HG02759 (cell line): ENCODE measurements at regions not wholly inside any gene's neighbourhood (a gene's known extent, or its start where the extent isn't known, plus 50 kb on each side); places are given as distances from the start of the nearest gene placed in this dataset.
A peak's percentile ranks its signal among the peaks of the same experiment; 100 is the strongest.
"Not testable (repeated sequence)": the region's sequence is repeated elsewhere in the genome, so short reads cannot be mapped to it uniquely, and the experiment has no call there.

Experiments
- ATAC-seq: cut with Tn5 transposase; IDR thresholded peaks from one replicate; pipeline ENCODE4 v1.9.1; 2021; ENCODE audit warnings: mild to moderate bottlenecking, moderate library complexity; ENCODE audit not compliant: unreplicated experiment

DNA sequence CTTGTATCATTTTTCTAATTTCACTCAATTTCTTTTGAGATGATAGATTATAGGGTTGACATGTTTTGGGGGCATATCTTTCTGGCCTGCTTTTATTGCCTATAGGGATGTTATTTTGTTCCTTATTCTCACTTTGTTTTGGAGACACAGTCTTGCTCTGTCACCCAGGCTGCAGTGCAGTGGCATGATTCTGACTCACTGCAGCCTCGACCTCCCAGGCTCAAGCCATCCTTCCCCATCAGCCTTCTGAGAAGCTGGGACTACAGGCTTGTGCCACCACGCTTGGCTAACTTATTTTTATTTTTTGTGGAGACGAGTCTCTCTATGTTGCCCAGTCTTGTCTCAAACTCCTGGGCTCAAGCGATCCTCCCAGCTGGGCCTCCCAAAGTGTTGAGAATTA is 72.8 kb upstream of the FAN1 start:
- ATAC-seq = no peak

GRCh38 chr15:30833379-30833778 is 70.3 kb upstream of the FAN1 start:
- not testable (repeated sequence) for ATAC-seq

DNA sequence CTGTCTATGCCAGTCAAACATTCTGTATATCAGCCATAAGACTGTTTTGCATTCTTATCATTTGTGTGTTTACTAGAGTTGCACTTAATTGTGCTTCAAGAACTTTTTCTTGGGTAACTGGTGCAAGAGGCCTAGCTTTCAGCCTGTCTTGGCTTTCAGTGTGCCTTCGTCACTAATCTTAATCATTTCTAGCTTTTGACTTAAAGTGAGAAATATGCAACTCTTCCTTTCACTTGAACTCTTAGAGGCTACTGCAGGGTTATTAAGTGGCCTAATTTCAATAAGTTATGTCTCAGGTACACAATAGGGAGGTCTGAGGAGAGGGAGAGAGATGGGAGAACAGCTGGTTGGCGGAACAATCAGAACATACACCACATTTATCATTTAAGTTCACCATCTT is 62.1 kb upstream of the FAN1 start:
- not testable (repeated sequence) for ATAC-seq

DNA sequence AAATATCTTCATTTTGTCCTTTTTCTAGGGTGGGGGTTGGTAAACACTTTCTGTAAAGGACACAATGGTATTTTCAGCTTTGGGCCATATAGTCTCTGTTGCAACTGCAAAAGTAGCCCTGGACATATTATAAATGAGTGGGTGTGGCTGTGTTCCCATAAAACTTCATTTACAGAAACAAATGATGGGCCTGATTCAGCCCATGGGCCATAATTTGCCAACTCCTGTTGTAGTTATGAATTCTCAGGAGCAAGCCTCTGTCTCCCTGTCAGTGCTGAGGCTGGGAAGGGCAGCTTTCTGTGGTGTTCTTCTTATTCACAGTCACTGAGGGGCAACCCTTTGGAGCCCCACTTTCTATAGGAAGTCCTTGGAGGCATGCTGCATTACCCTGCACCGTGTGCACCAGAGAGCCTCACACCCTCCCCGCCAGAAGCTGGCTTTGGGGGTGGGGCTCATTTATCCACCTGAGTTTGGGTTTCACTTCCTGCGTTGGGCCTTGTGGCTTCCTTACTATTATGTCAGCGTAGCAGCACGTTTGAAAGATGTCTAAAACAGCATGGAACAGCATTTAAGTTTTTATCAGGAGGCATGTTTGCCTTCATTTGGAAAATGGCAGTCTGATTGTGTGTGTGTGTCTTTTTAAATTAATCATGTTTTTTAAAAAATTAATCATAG is 60.8 kb upstream of the FAN1 start:
- ATAC-seq = peak; percentile 98

DNA sequence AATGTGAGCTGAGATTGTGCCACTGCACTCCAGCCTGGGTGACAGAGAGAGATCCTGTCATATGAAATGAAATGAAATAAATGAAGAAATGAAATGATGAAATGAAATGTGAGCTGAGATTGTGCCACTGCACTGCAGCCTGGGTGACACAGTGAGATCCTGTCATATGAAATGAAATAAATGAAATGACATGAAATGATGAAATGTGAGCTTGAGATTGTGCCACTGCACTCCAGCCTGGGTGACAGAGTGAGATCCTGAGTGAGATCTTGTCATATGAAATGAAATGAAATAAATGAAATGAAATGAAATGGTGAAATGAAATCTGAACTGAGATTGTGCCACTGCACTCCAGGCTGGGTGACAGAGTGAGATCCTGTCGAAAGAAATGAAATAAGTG is 58.2 kb upstream of the FAN1 start:
- ATAC-seq = not testable (repeated sequence)
